ENCODE measurements at regions not wholly inside any gene's neighbourhood (a gene's known extent, or its start where the extent isn't known, plus 50 kb on each side); places are given as distances from the start of the nearest gene placed in this dataset.

DNA sequence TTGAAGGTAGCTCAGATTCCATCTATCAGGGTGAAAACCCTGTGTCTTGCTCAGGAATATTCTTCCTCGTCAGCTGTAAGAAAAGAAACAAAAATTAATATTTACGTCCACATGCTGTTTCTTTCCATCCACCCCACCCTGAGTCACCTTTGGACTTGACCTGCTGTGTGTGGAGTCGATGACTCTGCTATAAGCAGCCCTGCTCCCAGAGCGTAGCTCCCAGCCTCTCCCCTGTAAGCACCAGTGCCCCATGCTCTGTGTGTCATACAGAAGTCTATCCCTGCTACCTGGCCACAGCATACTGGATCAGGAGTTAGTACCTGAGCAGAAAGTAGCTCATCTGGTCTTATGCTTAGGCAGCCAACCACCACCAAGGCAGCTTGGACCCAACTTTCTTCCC, 223.6 kb downstream of the SOD2 start:
- Histone ChIP-seq H3K4me1 (ENCODE audit: control insufficient read depth, extremely low read depth, insufficient read depth, low read length) (no peaks in the 10 kb centered on the region), H3K9me1 (ENCODE audit: control insufficient read depth, extremely low read depth, insufficient read depth, low read length) (no peaks in the 10 kb centered on the region), H4K20me1 (ENCODE audit: control insufficient read depth, extremely low read depth, insufficient read depth, low read length) (no peaks in the 10 kb centered on the region), H3K4me2 (ENCODE audit: control insufficient read depth, extremely low read depth, insufficient read depth, low read depth, low read length) (no peak overlapping the region), H3K4me3 (ENCODE audit: control insufficient read depth in 2 of 3, extremely low read depth in 1 of 3, insufficient read depth in 2 of 3, low read depth in 1 of 3, low read length in 3 of 3) (no peak overlapping the region), H3K27me3 (ENCODE audit: control insufficient read depth, extremely low read depth, insufficient read depth, low read length) (no peaks in the 10 kb centered on the region), H3K36me3 (ENCODE audit: control insufficient read depth in 2 of 2, extremely low read depth in 1 of 2, insufficient read depth in 2 of 2, low read length in 2 of 2) (no peaks in the 10 kb centered on the region), H3K79me2 (ENCODE audit: control insufficient read depth, insufficient read depth, low read length) (no peaks in the 10 kb centered on the region), H3K27ac (ENCODE audit: control insufficient read depth, insufficient read depth, low read length) (no peak overlapping the region), H3K9me3 (ENCODE audit: control insufficient read depth, low read depth, low read length) (no peaks in the 10 kb centered on the region), H3K9ac (ENCODE audit: control insufficient read depth, extremely low read depth, insufficient read depth, low read length) (no peak overlapping the region), H2AFZ (ENCODE audit: control insufficient read depth, low read length) (no peak overlapping the region)
- dilution Hi-C loops (cut with MboI; ENCODE audit: extremely low pct_ligation_motif_present, low sequenced_read_pairs) = no loop called here
- TF ChIP-seq EZH2 (IDR thresholded peaks at IDR 0.05; ENCODE audit: low read length) = no peak
- TF ChIP-seq, protein P1, sequence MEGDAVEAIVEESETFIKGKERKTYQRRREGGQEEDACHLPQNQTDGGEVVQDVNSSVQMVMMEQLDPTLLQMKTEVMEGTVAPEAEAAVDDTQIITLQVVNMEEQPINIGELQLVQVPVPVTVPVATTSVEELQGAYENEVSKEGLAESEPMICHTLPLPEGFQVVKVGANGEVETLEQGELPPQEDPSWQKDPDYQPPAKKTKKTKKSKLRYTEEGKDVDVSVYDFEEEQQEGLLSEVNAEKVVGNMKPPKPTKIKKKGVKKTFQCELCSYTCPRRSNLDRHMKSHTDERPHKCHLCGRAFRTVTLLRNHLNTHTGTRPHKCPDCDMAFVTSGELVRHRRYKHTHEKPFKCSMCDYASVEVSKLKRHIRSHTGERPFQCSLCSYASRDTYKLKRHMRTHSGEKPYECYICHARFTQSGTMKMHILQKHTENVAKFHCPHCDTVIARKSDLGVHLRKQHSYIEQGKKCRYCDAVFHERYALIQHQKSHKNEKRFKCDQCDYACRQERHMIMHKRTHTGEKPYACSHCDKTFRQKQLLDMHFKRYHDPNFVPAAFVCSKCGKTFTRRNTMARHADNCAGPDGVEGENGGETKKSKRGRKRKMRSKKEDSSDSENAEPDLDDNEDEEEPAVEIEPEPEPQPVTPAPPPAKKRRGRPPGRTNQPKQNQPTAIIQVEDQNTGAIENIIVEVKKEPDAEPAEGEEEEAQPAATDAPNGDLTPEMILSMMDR (optimal IDR thresholded peaks at IDR 0.05 in 1 of 3, IDR thresholded peaks at IDR 0.05 in 1 of 3, conservative IDR thresholded peaks at IDR 0.05 in 1 of 3; ENCODE audit: extremely low read depth in 1 of 3, insufficient read depth in 2 of 3, low read length in 3 of 3) = no peak
- FAIRE-seq (no peak), DNase-seq (ENCODE audit: low read depth, low spot score) (no peak)

DNA sequence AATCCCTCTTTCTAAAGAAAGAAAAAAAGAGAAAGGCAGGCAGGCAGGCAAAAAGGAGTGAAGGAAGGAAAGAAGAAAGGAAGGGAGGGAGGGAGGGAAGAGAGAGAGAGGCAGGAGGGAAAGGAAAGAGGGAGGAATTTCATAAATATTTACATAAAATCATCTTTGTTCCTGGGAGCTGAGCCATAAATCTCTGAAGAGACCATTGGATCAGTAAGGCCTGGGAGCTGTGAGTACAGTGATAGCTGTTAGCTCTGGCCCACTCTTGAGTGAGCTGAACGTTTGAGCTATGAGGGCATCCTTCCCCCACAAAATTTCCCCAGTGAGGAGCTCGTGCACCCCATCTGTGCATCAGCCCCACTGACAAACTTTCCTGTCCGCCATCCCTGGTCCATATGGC, 224.0 kb downstream of the SOD2 start:
- DNase-seq (ENCODE audit: low read depth, low spot score) (no peak), FAIRE-seq (no peak)
- Histone ChIP-seq H3K79me2 (ENCODE audit: control insufficient read depth, insufficient read depth, low read length) (no peaks in the 10 kb centered on the region), H3K4me2 (ENCODE audit: control insufficient read depth, extremely low read depth, insufficient read depth, low read depth, low read length) (no peak overlapping the region), H3K9ac (ENCODE audit: control insufficient read depth, extremely low read depth, insufficient read depth, low read length) (no peak overlapping the region), H3K9me3 (ENCODE audit: control insufficient read depth, low read depth, low read length) (no peaks in the 10 kb centered on the region), H3K4me3 (ENCODE audit: control insufficient read depth in 2 of 3, extremely low read depth in 1 of 3, insufficient read depth in 2 of 3, low read depth in 1 of 3, low read length in 3 of 3) (no peak overlapping the region), H3K36me3 (ENCODE audit: control insufficient read depth in 2 of 2, extremely low read depth in 1 of 2, insufficient read depth in 2 of 2, low read length in 2 of 2) (no peaks in the 10 kb centered on the region), H3K27ac (ENCODE audit: control insufficient read depth, insufficient read depth, low read length) (no peak overlapping the region), H4K20me1 (ENCODE audit: control insufficient read depth, extremely low read depth, insufficient read depth, low read length) (no peaks in the 10 kb centered on the region), H3K27me3 (ENCODE audit: control insufficient read depth, extremely low read depth, insufficient read depth, low read length) (no peaks in the 10 kb centered on the region), H2AFZ (ENCODE audit: control insufficient read depth, low read length) (no peak overlapping the region), H3K4me1 (ENCODE audit: control insufficient read depth, extremely low read depth, insufficient read depth, low read length) (no peaks in the 10 kb centered on the region), H3K9me1 (ENCODE audit: control insufficient read depth, extremely low read depth, insufficient read depth, low read length) (no peaks in the 10 kb centered on the region)
- TF ChIP-seq, protein P1 (optimal IDR thresholded peaks at IDR 0.05 in 1 of 3, IDR thresholded peaks at IDR 0.05 in 1 of 3, conservative IDR thresholded peaks at IDR 0.05 in 1 of 3; ENCODE audit: extremely low read depth in 1 of 3, insufficient read depth in 2 of 3, low read length in 3 of 3) = no peak
- TF ChIP-seq EZH2 (IDR thresholded peaks at IDR 0.05; ENCODE audit: low read length) = no peak
- dilution Hi-C loops (cut with MboI; ENCODE audit: extremely low pct_ligation_motif_present, low sequenced_read_pairs) = no loop called here

All from keratinocyte (primary cell).